Fibroblast of villous mesenchyme (primary cell): ENCODE measurements at regions not wholly inside any gene's neighbourhood (a gene's known extent, or its start where the extent isn't known, plus 50 kb on each side); places are given as distances from the start of the nearest gene placed in this dataset.

Experiments
- DNase-seq: peaks from one replicate; pipeline ENCODE4 v3.0.0-alpha.2; 2010; ENCODE audit warnings: low read depth
- H3K4me3 ChIP-seq: 2 replicates; pipeline ENCODE4 v1.5.1; 2011; ENCODE audit warnings: low read depth, mild to moderate bottlenecking, low read length
- CTCF ChIP-seq: IDR thresholded peaks from 2 replicates; pipeline ENCODE4 v1.5.1; 2012; ENCODE audit warnings: low read depth, mild to moderate bottlenecking, low read length; ENCODE audit not compliant: insufficient read depth

GRCh38 chr12:92290886-92291285 lies 145.2 kb upstream of the BTG1 start:
- TF ChIP-seq CTCF = no peak
- DNase-seq = peak; percentile 30
- H3K4me3 ChIP-seq = no peak overlapping the region

GRCh38 chr12:92290350-92290695 lies 144.7 kb upstream of the BTG1 start:
- H3K4me3 ChIP-seq = no peak overlapping the region
- TF ChIP-seq CTCF = no peak
- DNase-seq = no peak

- no peak overlapping the region for H3K4me3 ChIP-seq
- DNase-seq = no peak
- no peak for TF ChIP-seq CTCF
Observed at GRCh38 chr12:92289629-92290349, 144.1 kb upstream of the BTG1 start.

GRCh38 chr12:92288561-92288960 lies 142.9 kb upstream of the BTG1 start:
- no peak overlapping the region for H3K4me3 ChIP-seq
- no peak for DNase-seq
- no peak for TF ChIP-seq CTCF

- TF ChIP-seq CTCF = no peak
- peak; percentile 73 for DNase-seq
- H3K4me3 ChIP-seq = no peak overlapping the region
Observed at GRCh38 chr12:92278378-92278828, 132.8 kb upstream of the BTG1 start.

- DNase-seq = no peak
- no peak for TF ChIP-seq CTCF
Observed at GRCh38 chr12:92277795-92278194, 132.1 kb upstream of the BTG1 start.

GRCh38 chr12:92276276-92276675 lies 130.6 kb upstream of the BTG1 start:
- no peak overlapping the region for H3K4me3 ChIP-seq
- no peak for TF ChIP-seq CTCF
- no peak for DNase-seq

More at GRCh38 chr12:92277795-92278194, 132.1 kb upstream of the BTG1 start:
- no peak overlapping the region for H3K4me3 ChIP-seq
